ENCODE measurements at regions not wholly inside any gene's neighbourhood (a gene's known extent, or its start where the extent isn't known, plus 50 kb on each side); places are given as distances from the start of the nearest gene placed in this dataset.
"Not testable (repeated sequence)": the region's sequence is repeated elsewhere in the genome, so short reads cannot be mapped to it uniquely, and the experiment has no call there.

DNA sequence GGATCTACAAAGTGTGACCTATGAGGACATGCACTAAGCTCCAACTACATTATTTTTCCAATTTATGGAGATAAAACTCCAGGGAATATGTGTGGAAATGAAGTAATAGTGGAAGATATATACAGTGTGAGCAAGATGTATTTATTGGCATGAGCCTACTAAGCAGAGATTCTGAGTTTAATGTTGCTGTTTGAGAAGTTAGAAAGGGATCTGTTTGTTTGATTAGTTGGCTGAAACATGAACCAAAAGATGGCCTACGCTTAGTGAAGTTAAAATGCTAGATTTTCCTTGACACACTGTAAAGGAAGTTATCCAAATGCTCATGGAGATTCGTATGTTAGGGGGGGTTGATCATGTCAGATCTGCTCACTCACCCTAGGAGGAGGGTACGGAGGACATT is 621.7 kb downstream of the TMEM182 start:
- no peak for DNase-seq (ENCODE audit: low spot score)

- no peak for DNase-seq (ENCODE audit: low spot score)
Observed at GRCh38 chr2:103386872-103387271, 625.0 kb downstream of the TMEM182 start.

GRCh38 chr2:103387888-103388287 is 626.1 kb downstream of the TMEM182 start:
- no peak for DNase-seq (ENCODE audit: low spot score)

- DNase-seq (ENCODE audit: low spot score) = no peak
Observed at GRCh38 chr2:103396152-103396551, 634.3 kb downstream of the TMEM182 start.

DNA sequence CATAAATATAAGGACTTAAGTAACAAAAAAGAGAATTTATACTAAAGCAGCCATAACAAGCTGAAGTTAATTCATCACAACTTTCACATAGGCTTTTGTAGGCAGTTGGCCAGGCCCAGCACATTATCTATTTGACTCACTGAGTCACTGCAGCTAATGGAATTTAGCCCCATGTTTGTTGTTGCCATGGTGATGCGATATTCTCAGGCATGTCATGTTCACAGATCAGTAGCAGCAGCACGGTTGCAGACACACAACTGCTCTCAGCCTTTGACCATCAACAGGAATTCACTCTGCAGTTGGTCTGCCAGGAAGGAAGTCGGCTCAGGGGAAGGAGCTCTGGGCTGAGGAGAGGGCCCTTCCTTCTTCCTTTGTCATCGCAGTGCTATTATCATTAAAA is 639.8 kb downstream of the TMEM182 start:
- no peak for DNase-seq (ENCODE audit: low spot score)

DNA sequence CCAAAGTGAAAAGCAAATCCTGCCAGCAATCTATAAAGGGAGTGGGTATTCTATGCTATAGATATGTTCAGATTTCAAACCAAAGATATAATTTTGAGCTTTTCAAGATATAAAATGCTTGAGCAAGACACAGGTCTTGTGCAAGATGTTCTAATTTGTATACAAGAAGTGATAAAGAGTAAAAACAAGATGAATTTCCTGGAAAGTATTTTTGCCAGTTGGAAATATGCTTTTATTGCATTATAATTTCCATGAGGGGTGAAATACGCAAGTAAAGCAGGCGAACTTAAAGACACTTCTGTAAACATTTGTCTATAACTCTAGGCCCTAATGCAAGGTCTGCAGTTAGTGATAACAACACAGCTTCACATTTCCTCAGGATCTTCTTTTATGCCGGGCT is 640.5 kb downstream of the TMEM182 start:
- no peak for DNase-seq (ENCODE audit: low spot score)

DNA sequence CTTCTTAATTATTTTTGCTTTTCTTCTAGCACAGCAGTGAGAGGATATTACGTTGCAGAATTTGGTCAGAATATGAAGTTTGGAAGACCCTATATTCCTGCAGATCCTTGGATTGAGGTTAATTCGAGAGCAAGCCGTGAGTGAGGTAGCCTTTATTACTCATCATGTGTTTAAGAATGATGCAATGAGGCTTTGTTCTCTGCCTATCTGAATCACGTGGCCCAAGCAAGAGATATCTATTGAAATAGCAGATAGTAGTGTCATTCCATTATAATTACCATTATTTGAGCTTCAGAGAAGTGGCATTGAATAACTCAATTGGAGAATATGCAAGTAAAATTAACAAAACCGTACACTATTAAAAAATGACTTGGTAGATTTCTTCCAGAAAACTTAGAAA is 641.1 kb downstream of the TMEM182 start:
- DNase-seq (ENCODE audit: low spot score) = no peak

- not testable (repeated sequence) for DNase-seq (ENCODE audit: low spot score)
Observed at GRCh38 chr2:103403388-103403787, 641.6 kb downstream of the TMEM182 start.

- no peak for DNase-seq (ENCODE audit: low spot score)
Observed at GRCh38 chr2:103410221-103410620, 648.4 kb downstream of the TMEM182 start.

- no peak for DNase-seq (ENCODE audit: low spot score)
Observed at GRCh38 chr2:103419506-103419905, 657.7 kb downstream of the TMEM182 start.

GRCh38 chr2:103423100-103423499 is 661.3 kb downstream of the TMEM182 start:
- DNase-seq (ENCODE audit: low spot score) = no peak

- no peak for DNase-seq (ENCODE audit: low spot score)
Observed at GRCh38 chr2:103427567-103427966, 665.7 kb downstream of the TMEM182 start.

DNA sequence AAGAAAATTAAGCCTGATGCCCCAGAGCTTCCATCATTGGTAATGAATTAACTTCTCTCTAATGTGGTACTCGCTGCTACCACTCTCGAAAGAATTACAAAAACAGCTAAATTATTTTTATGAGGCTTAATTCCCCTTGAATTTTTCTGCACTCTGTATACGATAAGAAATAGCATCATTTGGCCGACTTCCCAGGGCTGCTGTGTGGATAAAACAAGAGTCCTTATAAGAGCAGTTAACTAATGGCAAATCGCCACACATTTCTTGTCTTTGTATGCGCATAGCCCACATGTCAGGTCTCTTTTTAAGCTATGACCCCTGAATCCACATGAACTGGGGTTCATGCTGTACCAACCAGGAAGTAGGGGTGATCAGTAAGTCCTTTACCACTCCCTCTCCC is 668.4 kb downstream of the TMEM182 start:
- DNase-seq (ENCODE audit: low spot score) = no peak

- DNase-seq (ENCODE audit: low spot score) = no peak
Observed at GRCh38 chr2:103435010-103435409, 673.2 kb downstream of the TMEM182 start.

- no peak for DNase-seq (ENCODE audit: low spot score)
Observed at GRCh38 chr2:103437161-103437560, 675.3 kb downstream of the TMEM182 start.

GRCh38 chr2:103445347-103445746 is 683.5 kb downstream of the TMEM182 start:
- DNase-seq (ENCODE audit: low spot score) = peak; percentile 9

GRCh38 chr2:103448495-103448894 is 686.7 kb downstream of the TMEM182 start:
- DNase-seq (ENCODE audit: low spot score) = no peak

DNA sequence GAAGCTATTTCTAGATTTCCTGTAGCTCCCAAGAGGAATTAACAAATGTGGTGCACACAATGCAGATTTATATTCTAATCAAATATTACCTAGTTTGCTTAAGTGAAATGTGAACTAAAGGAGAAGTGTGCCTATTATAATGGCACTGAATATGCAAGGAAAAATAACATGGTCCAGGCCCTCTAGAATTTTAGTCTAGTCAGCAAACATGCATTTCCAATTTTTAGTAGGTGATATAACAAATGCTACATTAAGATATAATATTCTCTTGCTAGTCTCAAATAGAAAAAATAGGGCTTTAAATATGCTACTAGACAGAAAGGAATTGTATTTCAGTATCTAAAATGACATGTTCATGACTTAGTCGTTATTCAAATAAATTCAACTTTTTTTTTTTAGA is 689.5 kb downstream of the TMEM182 start:
- no peak for DNase-seq (ENCODE audit: low spot score)

GRCh38 chr2:103459283-103459682 is 697.5 kb downstream of the TMEM182 start:
- peak; percentile 12 for DNase-seq (ENCODE audit: low spot score)

- no peak for DNase-seq (ENCODE audit: low spot score)
Observed at GRCh38 chr2:103462101-103462500, 700.3 kb downstream of the TMEM182 start.

DNA sequence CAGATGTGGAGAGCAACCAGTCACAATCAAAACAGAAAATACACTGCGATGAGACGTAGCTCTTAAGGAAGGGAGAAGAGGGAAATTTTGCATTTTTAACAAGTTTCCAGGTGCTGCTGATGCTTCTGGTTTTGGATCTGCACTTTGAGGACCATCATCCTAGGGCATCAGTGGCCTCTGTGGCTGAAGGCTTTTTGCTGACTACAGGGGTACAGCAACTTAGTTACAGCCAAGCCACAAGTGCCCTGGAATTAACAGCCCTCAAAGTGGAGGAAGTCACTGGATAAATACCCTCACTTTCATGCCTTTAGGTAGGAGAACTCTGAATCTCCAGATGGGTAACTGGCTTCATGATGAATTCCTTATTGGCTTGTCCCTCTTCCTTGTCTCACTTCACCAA is 700.9 kb downstream of the TMEM182 start:
- no peak for DNase-seq (ENCODE audit: low spot score)

DNA sequence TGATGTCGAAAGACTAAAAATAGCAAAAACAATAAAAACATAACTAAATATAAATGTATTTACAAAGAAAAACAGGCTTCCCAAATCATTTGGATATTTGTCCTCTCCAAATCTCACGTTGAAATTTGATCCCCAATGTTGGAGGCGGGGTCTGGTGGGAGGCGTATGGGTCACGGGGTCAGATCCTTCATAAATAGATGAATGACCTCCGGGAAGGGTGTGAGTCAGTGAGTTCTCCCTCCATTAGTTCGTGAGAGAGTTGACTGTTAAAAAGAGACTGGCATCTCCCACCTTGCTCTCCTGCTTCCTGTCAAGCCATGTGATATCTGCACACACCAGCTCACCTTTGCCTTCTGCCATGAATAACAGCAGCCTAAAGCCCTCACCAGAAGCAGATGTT is 703.0 kb downstream of the TMEM182 start:
- no peak for DNase-seq (ENCODE audit: low spot score)

DNA sequence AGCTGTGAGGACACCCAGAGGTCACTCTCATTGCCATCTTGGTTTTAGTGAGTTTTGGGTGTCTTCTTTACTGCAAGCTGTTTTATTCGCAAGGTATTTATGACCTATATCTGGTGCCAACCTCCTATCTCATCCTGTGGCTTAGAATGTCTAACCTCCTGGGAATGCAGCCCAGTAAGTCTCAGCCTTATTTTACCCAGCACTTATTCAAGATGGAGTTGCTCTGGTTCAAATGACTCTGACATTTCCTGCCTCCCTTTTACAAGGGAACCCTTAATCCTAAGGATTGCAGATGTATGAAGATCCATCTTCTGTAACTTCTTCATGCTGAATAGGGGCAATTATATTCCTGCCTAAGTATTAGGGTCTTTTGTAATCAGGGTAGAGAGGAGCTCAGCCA is 708.0 kb downstream of the TMEM182 start:
- DNase-seq (ENCODE audit: low spot score) = no peak

- DNase-seq (ENCODE audit: low spot score) = no peak
Observed at GRCh38 chr2:103484906-103485305, 723.1 kb downstream of the TMEM182 start.

DNA sequence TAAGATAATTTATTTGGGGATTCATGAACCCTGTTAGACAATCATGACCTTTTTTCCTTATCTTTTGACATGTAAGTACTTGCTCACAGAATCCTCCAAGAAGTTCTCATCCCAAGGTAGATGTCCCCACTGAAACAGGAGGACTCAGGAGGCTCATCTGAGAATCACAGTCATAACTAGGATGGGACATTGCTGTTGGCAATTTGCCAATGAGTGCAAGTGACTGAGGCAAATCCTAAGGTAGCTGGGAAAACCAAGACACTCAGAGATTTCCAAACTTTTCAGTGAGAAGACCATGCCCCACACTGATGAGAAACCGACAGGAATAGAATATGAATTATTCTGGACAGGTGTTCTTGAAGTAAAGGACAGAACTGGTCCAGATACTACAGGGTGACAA is 735.0 kb downstream of the TMEM182 start:
- DNase-seq (ENCODE audit: low spot score) = no peak

Data from NAMALWA (cell line).